Tibial nerve (tissue), 4 donors: ENCODE measurements at regions not wholly inside any gene's neighbourhood (a gene's known extent, or its start where the extent isn't known, plus 50 kb on each side); places are given as distances from the start of the nearest gene placed in this dataset.

Experiments
- DNase-seq, 2 donors: peaks; one replicate each; pipeline ENCODE4 v3.0.0-alpha.2; 2019; ENCODE audit warnings: low spot score in 2 of 2
- H3K27ac ChIP-seq, 4 donors: fragments of 200-600 bp; sonication (generic) in 3 of 4; one replicate each; pipeline ENCODE4 v1.5.1; 2017 to 2019; ENCODE audit warnings: mild to moderate bottlenecking in 1 of 4
- H3K27me3 ChIP-seq, 2 donors: fragments of 200-600 bp; sonication (generic) in 1 of 2; one replicate each; pipeline versions ENCODE4 v1.5.1 to v1.6.0; 2017 to 2019
- H3K36me3 ChIP-seq, 3 donors: fragments of 200-600 bp; sonication (generic); one replicate each; pipeline ENCODE4 v1.5.1; 2018 to 2019
- H3K4me1 ChIP-seq, 4 donors: fragments of 200-600 bp; sonication (generic) in 3 of 4; one replicate each; pipeline ENCODE4 v1.5.1; 2017 to 2019
- H3K4me3 ChIP-seq, 4 donors: fragments of 200-600 bp; sonication (generic) in 3 of 4; one replicate each; pipeline ENCODE4 v1.5.1; 2017 to 2019; ENCODE audit warnings: mild to moderate bottlenecking in 1 of 4, moderate library complexity in 1 of 4
- H3K9me3 ChIP-seq, 4 donors: fragments of 200-600 bp; sonication (generic) in 3 of 4; one replicate each; pipeline ENCODE4 v1.5.1; 2017 to 2019
- EP300 ChIP-seq, 2 donors: sonication (generic); formaldehyde crosslinking; IDR thresholded peaks; one replicate each; pipeline ENCODE4 v1.6.1; 2017; ENCODE audit warnings: antibody characterized with exemption in 2 of 2, mild to moderate bottlenecking in 1 of 2
- POLR2A ChIP-seq, 2 donors: fragments of 450-650 bp; IDR thresholded peaks; one replicate each; pipeline ENCODE4 v1.6.1; 2017; ENCODE audit warnings: antibody characterized with exemption in 2 of 2, mild to moderate bottlenecking in 2 of 2, moderate library complexity in 2 of 2
- whole genome bisulfite sequencing, 2 donors: methylation state at CpG; one replicate each; pipeline ENCODE4 v1.1.5; 2018; 5-methylcytosine and 5-hydroxymethylcytosine counted together
- TF ChIP-seq, protein P1 (sequence below), 5 experiments: fragments of 200-600 bp in 3 of 5; fragments of 450-650 bp in 2 of 5; sonication (generic) in 3 of 5; IDR thresholded peaks; one replicate each; pipeline ENCODE4 v1.5.1; 2016 to 2019; ENCODE audit warnings: antibody characterized with exemption in 5 of 5, mild to moderate bottlenecking in 3 of 5, moderate library complexity in 2 of 5

DNA sequence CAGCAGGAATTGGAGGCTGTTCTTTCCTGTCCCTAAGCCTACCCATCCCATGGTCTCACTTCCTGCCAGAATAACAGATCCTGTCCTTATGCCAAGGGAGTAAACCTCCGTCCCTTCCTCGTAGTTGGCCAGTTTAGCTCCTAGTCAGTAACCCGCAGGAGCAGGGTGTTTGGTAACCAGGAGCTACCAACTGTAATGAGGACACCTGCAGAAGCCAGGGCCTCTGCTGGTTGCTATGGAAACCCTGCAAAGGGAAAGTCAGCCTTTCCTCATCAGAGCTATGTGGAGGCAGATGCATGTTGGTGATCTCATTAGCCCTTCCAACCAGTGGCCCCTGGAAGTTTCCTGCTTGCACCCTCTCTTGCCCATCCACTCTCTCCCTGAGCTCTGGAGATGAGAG, 368.2 kb upstream of the SULF2 start:
- Histone ChIP-seq H3K4me3 (no peak overlapping the region), H3K27ac (no peak overlapping the region), H3K36me3 (no peaks in the 10 kb centered on the region), H3K4me1 (no peaks in the 10 kb centered on the region), H3K27me3 (no peaks in the 10 kb centered on the region), H3K9me3 (no peaks in the 10 kb centered on the region)
- TF ChIP-seq EP300 (IDR thresholded peaks at IDR 0.05) (no peak), POLR2A (IDR thresholded peaks at IDR 0.05) (no peak)
- TF ChIP-seq, protein P1, sequence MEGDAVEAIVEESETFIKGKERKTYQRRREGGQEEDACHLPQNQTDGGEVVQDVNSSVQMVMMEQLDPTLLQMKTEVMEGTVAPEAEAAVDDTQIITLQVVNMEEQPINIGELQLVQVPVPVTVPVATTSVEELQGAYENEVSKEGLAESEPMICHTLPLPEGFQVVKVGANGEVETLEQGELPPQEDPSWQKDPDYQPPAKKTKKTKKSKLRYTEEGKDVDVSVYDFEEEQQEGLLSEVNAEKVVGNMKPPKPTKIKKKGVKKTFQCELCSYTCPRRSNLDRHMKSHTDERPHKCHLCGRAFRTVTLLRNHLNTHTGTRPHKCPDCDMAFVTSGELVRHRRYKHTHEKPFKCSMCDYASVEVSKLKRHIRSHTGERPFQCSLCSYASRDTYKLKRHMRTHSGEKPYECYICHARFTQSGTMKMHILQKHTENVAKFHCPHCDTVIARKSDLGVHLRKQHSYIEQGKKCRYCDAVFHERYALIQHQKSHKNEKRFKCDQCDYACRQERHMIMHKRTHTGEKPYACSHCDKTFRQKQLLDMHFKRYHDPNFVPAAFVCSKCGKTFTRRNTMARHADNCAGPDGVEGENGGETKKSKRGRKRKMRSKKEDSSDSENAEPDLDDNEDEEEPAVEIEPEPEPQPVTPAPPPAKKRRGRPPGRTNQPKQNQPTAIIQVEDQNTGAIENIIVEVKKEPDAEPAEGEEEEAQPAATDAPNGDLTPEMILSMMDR (IDR thresholded peaks at IDR 0.05) = no peak
- WGBS, 2 donors = 43 to 73% methylated on average over 3 of the region's 3 CpGs
- DNase-seq = no peak

DNA sequence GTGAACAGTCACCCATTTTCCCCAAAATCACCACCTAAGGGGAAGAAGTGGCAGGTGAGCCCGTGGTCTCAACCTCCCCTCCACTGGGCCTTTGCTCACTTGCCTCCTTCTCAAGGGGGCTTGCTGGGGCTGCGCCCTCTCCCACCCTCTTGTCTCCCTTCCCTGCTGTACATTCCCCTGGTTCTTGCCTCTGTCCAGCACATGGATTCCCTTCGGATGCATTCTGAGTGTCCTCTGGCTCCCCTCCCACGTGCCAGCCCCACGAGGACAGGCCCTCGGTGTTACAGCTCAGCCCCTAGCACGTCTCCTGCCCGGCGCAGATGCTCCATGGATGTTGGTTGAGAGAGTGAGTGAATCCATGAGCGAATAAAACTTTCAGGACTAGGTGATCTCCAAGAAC, 367.8 kb upstream of the SULF2 start:
- 87 to 91% methylated on average over 10 of the region's 10 CpGs for WGBS, 2 donors
- Histone ChIP-seq H3K27ac (no peak overlapping the region), H3K4me1 (no peaks in the 10 kb centered on the region)

DNA sequence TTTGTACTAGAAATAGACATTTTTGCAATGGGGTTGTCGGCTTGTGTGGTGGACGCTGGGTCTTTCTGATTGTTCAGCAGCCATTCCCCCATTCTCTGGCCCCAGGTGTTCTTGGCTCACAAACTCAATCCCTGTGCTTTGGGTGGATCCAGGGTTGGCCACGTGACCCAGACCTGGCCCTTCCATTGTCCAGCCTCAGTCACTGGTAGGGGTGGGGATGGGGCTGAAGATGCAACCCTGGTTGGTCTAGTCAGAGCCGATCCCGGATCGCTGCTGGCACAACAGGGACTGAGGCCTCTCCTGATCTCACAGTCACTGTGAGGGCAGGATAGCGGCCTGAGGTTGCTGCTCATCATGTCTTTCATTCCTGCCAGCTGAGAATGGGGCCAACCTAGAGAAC, 365.3 kb upstream of the SULF2 start:
- H3K9me3 ChIP-seq = no peaks in the 10 kb centered on the region
- WGBS, 2 donors = 86 to 92% methylated on average over 4 to 7 of the region's 7 CpGs
- no peak overlapping the region for H3K4me3 ChIP-seq
- no peaks in the 10 kb centered on the region for H3K4me1 ChIP-seq
- DNase-seq = no peak
- H3K36me3 ChIP-seq = no peaks in the 10 kb centered on the region
- no peak overlapping the region for H3K27ac ChIP-seq
- no peaks in the 10 kb centered on the region for H3K27me3 ChIP-seq
- TF ChIP-seq POLR2A (IDR thresholded peaks at IDR 0.05) (no peak), EP300 (IDR thresholded peaks at IDR 0.05) (no peak)
- TF ChIP-seq, protein P1 (IDR thresholded peaks at IDR 0.05) = no peak

More for the DNA sequence above, 367.8 kb upstream of the SULF2 start:
- no peaks in the 10 kb centered on the region for H3K36me3 ChIP-seq
- no peak for DNase-seq
- H3K9me3 ChIP-seq = no peaks in the 10 kb centered on the region
- H3K4me3 ChIP-seq = no peak overlapping the region
- H3K27me3 ChIP-seq = no peaks in the 10 kb centered on the region
- TF ChIP-seq EP300 (IDR thresholded peaks at IDR 0.05) (no peak), POLR2A (IDR thresholded peaks at IDR 0.05) (no peak)
- TF ChIP-seq, protein P1 (IDR thresholded peaks at IDR 0.05) = no peak

DNA sequence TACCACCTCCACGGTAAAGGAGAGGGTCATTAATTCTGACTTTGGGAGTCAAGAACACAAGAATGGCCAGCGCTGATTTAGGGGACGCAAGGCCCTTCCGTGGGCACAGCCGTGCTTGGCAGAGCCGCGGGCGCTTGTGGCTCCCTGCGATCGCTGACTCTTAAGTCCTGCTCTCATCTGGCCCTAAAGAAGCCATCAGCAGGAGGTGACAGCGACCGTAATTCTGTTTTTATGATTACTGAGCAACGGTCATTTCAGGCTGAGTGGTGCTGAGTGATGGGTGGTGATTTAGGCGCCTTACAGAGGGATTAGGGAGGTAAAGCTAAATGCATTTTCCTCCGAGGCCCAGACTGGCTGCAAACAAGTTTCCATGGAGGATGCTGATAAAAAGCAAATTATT, 364.6 kb upstream of the SULF2 start:
- no peaks in the 10 kb centered on the region for H3K27me3 ChIP-seq
- no peak overlapping the region for H3K4me3 ChIP-seq
- H3K4me1 ChIP-seq = no peaks in the 10 kb centered on the region
- DNase-seq = no peak
- no peaks in the 10 kb centered on the region for H3K9me3 ChIP-seq
- no peaks in the 10 kb centered on the region for H3K36me3 ChIP-seq
- no peak overlapping the region for H3K27ac ChIP-seq
- 72 to 74% methylated on average over 15 of the region's 15 CpGs for WGBS, 2 donors
- TF ChIP-seq POLR2A (IDR thresholded peaks at IDR 0.05) = no peak
- TF ChIP-seq, protein P1 (IDR thresholded peaks at IDR 0.05) = no peak
- no peak for TF ChIP-seq EP300 (IDR thresholded peaks at IDR 0.05)

DNA sequence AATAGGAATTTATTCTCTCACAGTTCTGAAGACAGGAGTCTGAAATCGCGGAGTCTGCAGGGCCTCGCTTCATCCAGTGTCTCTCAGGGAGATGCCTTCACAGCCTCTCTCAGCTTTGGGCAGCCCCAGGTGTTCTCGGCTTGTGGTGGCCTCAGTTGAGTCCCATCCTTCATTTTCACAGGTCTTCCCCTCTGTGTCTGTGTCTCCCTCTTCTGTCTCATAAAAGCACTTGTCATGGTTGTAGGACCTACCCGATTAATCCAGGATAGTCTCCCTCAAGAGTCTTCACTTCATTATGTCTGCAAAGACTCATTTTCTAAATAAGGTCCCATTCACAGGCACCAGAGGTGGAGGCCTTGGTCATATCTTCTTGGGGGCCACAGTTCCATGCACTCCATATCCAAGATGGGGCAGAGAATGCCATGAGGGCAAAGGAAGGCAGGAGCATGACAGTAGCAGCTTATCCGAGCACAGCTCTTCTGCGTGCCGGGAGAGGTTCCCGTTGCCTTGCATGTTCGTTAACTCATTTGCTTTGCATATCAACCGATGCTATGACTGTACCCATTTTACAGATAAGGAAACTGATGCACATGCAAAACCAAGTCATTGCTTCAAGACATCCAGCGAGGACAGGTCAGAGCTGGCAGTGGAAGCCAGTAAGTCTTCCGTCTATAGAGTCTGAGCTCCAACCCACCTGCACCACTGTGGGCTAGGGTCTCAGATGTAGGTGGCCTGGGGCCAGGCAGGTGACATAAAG, 363.8 kb upstream of the SULF2 start:
- Histone ChIP-seq H3K27ac (no peak overlapping the region), H3K36me3 (no peaks in the 10 kb centered on the region), H3K4me1 (no peaks in the 10 kb centered on the region), H3K4me3 (no peak overlapping the region), H3K27me3 (no peaks in the 10 kb centered on the region), H3K9me3 (no peaks in the 10 kb centered on the region)
- WGBS, 2 donors = 93 to 94% methylated on average over 13 of the region's 13 CpGs
- TF ChIP-seq, protein P1 (IDR thresholded peaks at IDR 0.05) = no peak
- TF ChIP-seq EP300 (IDR thresholded peaks at IDR 0.05) = no peak
- no peak for TF ChIP-seq POLR2A (IDR thresholded peaks at IDR 0.05)
- DNase-seq = no peak
